ENCODE measurements at regions not wholly inside any gene's neighbourhood (a gene's known extent, or its start where the extent isn't known, plus 50 kb on each side); places are given as distances from the start of the nearest gene placed in this dataset.
A peak's percentile ranks its signal among the peaks of the same experiment; 100 is the strongest.
"Not testable (repeated sequence)": the region's sequence is repeated elsewhere in the genome, so short reads cannot be mapped to it uniquely, and the experiment has no call there.

DNA sequence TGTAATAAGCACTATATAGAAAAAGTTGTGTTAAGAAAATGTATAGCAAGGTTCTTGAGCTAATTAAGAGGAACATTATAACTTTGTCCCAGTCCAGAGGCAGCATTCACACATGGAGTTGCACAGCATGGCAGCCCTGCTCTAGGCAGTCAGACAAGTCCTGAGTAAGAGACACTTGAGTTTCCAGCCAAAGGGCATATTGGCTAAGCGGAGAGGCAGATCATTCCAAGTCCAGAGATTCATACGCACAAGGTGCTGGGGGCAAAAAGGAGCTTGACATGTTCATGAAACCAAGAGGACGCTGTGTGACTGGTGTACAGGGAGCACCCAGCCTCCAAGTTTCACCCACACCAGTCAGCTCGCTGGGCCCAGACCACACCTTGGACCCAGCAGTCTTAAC, 232.6 kb upstream of the IPO5 start:
- no peak for DNase-seq (ENCODE audit: low read depth)

DNA sequence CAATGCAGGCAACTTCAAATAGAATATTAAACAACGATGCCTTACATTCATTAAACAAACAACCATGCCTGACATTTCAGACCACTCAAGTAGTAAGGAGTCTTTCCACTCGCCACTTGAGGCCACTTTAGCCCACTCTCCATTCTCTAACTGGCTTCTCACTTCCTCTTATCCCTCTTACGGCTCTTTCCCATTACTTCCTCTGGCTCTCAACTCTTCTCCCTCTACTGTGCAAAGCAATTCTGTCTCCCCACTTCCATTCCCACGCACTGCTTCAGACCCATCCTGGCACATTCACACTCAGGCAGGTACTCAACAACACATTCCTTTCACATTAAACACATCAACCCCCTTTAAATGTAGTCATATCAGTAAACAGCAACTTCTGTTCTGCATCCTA, 229.8 kb upstream of the IPO5 start:
- DNase-seq (ENCODE audit: low read depth): no peak

DNA sequence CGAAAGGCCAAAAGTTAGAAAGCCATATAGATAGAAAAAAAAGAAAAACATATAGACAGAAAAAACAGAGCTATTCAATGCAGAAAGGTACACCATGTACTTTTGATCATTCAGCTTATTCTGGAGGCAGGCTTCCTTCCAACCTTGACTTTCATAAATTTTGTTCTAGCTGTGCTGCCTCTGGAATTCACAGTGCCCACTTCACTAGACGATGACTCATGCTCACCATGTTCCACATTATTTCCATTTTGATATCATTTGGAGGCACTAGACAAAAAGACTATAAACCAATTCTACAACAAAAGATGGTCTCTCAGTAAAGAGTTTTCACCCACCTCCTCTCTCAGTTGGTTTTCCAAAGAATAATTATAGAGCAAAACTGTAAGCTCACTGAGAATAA, 229.0 kb upstream of the IPO5 start:
- no peak for DNase-seq (ENCODE audit: low read depth)

DNA sequence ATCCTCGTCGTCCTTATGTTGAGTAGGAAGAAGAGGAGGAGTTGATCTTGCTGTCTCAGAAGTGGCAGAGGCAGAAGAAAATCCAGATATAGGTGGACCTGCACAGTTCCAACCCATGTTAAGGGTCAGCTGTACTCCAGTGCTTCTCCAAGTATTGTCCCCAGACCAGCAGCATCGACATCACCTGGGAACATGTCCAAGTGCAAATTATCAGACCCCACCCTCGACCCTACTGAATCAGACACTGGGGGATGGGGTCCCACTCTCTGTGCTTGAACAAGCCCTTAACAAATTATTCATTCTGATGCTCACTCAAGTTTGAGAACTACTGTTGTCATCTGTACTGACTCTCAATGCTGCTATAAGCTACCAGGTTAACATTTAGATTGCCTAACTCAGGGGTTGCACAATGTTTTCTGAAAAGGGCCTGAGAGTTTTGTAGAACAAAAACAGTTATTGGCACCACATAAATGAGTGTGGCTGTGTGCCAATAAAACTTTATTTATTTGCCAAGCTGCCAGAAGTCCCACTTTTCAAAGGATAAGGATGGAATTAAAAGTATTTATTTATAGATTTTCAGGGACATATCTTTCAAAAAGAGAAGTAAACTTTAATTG, 226.7 kb upstream of the IPO5 start:
- DNase-seq (ENCODE audit: low read depth): no peak

DNA sequence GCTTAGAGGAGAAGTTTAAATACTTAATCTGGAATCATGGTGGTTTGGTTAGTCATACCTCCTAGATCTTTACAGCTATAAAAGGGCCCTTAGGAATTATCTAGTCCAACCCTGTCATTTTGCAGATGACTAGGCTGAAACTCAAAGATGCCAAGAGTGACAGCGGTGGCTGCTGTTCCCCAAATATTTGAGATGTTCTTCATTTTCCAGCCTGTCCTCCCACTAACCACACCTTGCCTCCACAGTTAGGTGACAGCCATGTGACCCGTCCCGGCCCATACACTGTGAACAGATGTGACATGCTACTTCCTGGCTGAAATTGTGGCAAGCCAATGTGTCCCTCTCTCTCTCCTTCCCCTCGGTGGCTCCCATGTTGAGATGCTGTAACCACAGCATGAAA, 225.5 kb upstream of the IPO5 start:
- no peak for DNase-seq (ENCODE audit: low read depth)

DNA sequence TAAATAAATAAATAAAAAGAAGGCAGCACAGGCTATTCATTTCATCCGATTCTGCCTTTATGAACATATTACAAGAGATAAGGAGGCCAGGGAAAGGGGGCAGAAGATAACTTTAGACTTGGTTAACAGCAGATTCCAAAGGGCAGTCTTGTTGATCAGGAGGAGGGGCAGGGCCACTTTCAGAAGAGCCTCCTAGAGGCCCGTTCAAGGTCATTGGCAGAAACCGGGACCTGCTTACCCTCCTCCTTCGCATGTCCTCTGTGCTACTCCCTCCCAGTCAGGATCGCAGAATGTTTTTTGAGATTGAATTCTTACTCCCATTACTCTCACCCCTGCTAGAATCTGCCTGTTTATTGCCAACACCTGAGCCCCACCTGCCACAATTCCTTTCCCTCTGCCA, 217.0 kb upstream of the IPO5 start:
- no peak for DNase-seq (ENCODE audit: low read depth)

DNA sequence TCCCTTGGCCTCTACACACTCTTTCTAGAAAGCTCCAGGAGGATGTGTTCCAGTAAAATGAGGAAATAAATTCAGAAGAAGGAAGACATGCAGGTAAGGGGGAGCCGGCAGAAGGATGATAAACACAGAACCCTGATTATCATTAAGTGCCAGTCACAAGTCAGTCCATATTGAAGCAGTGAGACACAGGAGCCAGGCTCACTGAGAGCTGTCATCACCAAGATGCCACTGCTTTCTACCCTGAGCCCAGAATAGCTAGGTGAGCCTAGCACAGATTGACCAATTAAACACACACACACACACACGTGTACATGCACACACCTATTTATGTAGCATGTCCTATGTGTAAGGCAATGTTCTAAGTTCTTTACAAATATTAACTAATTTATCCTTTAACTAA, 211.4 kb upstream of the IPO5 start:
- no peak for DNase-seq (ENCODE audit: low read depth)

DNA sequence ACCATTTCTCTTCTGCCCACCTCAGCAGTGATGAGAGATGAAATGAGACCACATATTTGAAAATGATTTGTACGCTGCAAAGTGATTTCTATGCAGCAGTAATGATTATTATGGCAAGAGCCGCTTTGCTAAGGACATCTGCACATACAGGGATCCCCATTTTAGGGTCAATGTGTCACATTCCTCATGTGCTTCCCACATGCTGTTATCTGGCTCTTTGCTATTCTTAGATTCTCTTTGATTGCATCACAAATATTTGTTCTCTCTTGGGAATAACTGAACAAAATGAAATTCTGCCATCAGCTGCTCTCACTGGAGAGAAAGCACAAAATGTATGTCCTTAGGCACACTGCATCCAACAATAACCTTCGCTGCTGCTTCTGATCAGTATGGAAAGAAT, 209.5 kb upstream of the IPO5 start:
- DNase-seq (ENCODE audit: low read depth): no peak

DNA sequence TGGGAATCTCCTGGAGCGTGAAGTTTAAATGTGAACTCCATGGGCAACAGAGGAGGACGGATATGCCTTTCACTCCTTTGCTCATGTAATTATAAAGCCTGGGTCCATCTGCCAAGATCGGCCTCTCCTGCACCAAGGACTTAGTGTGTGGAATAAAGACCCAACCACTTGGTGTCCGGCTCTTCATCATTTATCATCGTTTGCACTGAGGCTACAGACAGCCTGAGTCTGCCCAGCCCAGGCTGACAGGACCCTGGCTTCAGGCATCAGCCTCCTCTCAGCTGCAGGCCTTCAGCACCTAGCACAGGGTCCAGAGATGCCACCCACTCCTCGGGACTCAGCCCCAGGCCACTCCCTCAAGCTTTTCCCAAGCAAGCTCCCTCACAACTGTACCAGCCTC, 206.8 kb upstream of the IPO5 start:
- DNase-seq (ENCODE audit: low read depth): no peak

DNA sequence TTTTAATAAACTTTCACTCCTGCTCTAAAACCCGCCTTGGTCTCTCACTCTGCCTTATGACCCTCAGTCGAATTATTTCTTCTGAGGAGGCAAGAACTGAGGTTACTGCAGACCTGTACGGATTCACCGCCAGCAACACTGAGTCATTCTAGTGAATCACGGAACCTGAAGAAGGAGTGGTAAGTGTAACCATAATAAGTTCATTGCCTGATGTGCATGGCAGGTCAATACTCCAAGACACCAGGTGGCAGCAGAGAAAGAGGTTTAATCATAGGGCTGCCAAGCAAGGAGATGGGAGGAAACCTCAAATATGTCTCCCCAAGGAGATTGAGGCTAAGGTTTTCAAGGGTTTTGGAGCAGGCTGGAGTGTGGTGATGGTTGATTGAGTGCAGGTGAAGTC, 204.3 kb upstream of the IPO5 start:
- DNase-seq (ENCODE audit: low read depth): peak; percentile 85

DNA sequence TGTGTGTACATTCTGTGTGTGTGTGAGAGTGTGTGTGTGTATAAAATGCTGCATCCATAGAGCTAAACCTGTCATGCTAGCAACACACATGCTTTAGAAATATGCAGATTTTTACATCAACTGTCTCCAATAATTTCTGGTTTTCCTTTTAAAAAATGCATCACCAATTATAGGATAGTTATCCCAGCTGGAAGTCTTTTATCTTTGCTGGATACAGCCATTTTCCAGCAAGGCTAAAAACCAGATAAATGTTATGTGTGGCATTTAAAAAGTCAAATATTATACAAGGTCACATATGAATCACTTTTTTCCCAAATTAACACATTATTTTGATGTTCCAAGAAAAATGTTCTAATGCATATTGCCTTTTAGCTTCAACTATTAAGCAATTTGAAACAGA, 202.0 kb upstream of the IPO5 start:
- DNase-seq (ENCODE audit: low read depth): no peak

DNA sequence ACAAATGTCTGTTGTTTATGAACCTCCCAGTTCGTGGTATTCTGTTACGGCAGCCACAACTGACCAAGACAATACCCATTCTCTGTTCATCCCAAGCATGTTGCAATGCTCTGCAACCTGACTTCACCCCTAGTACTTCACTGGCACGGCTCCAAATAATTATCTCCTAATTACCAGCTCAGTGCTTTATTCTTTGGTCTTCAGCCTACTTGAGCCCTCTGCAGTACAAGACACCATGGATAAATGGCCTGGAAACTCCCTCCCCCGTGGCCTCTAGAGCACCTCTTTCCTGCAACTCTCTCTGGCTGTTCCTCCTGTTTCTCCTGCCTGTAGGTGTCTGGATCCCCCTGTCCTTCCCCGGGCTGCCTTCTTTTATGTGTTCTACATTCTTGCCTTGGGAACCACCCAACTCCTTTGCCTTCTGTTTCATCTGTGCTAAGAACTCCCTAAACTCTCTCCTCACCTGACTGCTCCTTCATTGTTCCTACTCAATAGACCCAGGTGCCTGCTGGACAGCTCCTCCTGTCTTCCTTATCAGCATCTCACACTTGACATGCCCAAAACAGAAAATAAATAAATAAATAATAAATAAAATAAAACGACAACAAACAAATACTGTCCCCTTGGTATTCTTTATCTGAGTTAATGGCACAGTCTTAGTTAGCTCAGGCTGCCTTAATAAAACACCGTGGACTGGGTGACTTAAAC, 200.4 kb upstream of the IPO5 start:
- DNase-seq (ENCODE audit: low read depth): no peak

DNA sequence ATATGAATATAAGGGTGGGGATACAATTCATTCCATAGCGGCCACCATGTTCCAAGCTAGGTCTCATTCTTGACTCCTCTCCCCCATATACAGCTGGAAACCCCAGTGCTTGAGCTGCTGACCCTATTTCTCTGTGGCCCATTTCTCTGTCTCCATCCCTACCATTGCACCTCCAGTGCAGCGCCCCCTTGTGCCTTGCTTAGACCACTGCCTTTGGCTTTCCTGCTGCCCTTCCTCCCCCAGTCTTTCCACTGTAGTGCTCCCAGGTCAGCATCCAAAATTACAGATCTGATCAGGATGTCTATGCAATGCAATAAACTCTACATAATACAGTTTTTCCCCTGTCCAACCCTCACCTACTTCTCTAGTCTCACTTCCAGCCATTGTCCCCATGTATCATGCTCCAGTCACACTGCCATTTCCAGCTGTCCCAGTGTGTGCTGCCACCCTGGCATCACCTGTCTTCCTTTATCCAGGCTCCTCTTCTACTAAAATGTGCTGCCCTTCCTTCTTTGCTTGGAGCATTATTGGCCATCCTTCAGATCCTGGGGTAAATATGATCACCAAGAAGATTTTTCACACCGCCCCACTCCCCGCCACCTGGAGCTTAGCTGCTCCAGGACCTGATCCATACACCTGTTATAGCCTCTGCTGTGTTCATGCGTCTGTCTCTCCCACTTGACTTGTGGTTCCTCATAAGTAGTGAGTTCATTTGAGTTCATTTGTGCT, 199.4 kb upstream of the IPO5 start:
- no peak for DNase-seq (ENCODE audit: low read depth)

DNA sequence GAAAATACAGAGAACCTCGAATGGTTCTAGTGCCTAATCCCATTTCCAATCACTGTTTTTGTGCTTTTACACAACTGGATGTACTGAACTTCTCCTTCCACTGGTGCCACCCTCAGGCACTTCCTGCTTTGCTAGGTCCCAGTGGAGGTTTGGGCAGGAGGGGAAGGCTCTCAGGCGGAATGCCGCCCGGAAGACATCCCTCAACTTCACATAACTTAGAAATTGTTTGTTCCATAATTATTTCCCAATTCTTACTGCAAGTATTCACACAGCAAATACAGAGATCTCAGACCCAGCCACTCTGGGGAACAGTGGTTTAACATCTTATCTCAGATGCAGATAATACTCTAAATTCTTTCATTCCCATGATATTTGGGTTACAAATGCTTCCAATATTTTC, 195.7 kb upstream of the IPO5 start:
- no peak for DNase-seq (ENCODE audit: low read depth)

DNA sequence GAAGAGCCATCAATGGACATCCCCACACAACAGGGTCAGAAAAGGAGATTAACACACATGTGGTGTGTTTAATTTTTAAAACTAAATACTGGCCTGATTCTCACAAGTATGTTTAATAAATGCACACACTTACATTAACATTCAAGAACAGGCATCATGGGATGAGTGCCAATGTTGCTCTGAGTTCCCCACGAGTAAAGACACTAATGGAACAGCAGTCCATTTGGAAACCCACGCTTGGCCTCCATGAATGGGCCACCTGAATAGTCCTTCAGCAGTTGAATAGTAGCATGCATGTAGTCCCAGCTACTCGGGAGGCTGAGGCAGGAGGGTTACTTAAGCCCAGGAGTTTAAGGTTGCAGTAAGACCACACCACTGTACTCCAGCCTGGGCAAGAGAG, 195.2 kb upstream of the IPO5 start:
- no peak for DNase-seq (ENCODE audit: low read depth)

DNA sequence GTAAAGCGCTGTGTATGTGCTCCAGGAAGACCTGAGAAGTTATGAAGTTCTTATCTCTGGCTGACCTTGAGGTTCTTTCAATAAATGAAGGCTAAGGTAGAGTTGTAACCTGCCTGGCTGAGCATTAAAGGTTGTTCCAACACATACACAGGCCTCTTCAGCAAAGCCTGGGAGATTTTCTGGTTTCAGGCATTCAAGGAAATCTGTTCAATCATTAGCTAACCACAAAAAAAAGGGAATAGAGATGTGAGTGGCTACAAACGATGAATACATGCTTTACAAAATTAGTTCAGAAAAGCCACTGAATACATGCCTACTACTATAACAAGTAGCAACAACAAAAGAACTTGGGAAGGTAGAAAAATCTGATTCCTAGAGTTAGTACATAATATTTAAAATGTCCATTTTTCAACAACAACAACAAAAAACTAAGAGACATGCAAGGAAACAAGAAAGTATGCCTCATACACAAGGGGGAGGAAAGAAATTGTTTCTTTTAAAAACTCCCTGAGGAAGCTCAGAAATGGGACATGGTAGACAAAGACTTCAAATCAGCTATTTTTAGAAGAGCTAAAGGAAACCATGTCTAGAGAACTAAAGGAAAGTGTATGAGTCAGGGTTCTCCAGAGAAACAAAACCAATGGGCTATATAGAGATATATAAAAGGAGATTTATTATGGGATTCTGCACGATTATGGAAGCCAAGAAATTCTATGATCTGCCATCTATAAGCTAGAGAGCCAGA, 191.5 kb upstream of the IPO5 start:
- no peak for DNase-seq (ENCODE audit: low read depth)

DNA sequence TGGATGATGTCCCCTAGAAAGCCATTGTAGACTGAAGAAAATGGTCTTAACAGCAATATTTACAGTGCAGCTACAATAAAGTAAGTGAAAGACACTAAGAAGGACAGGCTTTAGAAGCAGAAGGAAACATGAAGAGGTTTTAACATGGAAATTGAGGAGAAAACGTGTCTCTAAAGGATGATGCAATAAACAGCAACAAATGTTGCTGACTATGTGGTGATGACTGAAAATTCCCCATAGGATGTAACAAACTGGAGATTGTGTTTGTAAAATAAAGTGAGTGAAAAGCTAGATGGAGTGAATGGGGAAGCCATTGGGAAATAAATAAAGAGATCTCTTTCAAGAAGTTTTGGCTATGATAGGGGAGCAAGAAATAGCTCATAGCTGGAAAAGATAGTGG, 186.7 kb upstream of the IPO5 start:
- DNase-seq (ENCODE audit: low read depth): no peak

DNA sequence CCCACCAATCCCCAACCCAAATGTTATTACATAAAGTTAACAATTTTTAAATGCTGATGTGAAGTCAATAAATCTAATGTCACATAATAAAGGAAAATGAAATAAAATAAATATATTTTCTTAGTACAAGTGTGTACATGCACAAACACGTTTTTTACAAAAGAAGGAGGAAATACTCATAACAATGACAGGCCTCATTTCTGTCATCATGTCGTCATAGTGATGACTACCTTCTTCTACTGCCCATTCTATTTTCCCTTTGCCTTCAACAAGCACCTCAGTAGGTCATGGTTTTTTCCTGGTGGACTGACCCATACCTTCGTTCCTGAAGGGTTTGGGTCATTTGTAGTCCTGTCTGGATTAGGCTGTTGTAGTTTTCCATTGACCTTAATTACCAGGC, 185.3 kb upstream of the IPO5 start:
- no peak for DNase-seq (ENCODE audit: low read depth)

DNA sequence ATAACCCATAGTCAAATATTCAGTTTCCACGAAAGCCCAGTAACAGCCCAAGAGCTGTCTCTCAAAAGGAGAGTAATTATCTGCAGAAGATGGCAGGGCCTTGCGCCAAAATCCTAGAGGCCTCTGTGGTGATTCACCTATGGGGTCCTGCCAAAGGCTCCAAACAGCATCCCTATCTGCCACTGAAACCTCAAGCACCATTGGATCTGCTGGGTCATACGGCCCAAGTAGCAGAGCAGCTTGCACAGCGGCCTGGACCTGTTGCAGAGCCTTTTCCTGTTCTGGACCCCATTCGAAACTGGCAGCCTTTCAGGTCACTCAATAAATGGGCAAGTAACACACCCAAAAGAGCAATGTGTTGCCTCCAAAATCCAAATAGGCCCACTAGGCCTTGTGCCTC, 183.2 kb upstream of the IPO5 start:
- not testable (repeated sequence) for DNase-seq (ENCODE audit: low read depth)

DNA sequence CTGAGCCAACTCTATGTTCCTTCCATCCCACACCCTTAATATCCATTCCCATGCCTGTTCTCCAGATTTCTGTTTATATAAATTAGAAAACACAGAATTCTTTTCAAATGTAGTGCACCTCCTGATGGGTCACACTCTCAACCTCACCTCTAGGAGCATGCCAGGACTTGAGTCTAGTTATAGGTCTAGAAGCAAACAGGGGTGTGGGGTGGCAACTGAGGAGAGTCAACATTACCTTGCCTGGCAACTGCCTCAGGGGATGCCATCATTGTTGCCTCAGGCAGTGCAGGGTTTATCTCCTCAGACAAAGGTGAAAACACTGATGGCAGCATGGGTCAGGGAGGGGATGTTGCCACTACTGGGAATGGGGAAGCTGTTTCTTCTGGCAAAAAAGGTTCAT, 181.0 kb upstream of the IPO5 start:
- DNase-seq (ENCODE audit: low read depth): not testable (repeated sequence)

DNA sequence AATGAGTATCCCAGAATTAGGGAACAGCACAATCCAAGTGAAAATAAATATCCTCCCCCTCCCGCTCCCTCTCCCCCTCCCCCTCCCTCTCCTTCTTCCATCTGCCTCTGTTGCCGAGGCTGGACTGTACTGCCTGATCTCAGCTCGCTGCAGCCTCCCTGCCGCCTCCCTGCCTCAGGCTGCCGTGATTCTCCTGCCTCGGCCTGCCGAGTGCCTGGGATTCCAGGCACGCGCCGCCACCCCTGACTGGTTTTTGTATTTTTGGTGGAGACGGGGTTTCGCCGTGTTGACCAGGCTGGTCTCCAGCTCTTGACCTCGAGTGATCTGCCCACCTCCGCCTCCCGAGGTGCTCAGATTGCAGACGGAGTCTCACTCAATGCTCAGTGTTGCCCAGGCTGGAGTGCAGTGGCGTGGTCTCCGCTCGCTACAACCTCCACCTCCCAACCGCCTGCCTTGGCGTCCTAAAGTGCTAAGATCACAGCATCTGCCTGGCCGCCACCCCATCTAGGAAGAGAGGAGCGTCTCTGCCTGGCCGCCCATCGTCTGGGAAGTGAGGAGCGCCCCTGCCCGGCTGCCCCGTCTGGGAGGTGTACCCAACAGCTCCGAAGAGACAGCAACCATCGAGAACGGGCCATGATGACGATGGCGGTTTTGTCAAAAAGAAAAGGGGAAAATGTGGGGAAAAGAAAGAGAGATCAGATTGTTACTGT, 178.9 kb upstream of the IPO5 start:
- not testable (repeated sequence) for DNase-seq (ENCODE audit: low read depth)

DNA sequence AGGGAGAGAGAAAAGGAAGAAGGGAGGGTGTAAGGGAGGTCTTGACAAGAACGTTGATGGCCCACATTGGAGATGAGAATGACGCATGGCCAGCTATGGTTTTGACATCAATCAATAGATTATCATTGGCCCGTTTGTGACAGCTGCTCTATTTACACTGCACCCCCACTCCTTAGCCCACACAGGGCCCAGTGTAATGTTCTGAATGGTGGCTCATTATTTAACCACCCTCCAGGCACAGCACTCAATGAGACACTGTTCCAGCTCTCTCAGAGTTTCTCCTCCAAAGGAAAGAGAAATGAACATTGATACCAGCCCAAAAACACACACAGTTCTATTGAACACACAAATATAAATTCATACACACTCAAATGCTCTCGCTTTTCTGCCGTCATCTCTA, 173.0 kb upstream of the IPO5 start:
- no peak for DNase-seq (ENCODE audit: low read depth)
